ENCODE measurements at regions not wholly inside any gene's neighbourhood (a gene's known extent, or its start where the extent isn't known, plus 50 kb on each side); places are given as distances from the start of the nearest gene placed in this dataset.

GRCh38 chr2:129518937-129519336 is 460.5 kb upstream of the RAB6C start:
- TF ChIP-seq, protein P1, sequence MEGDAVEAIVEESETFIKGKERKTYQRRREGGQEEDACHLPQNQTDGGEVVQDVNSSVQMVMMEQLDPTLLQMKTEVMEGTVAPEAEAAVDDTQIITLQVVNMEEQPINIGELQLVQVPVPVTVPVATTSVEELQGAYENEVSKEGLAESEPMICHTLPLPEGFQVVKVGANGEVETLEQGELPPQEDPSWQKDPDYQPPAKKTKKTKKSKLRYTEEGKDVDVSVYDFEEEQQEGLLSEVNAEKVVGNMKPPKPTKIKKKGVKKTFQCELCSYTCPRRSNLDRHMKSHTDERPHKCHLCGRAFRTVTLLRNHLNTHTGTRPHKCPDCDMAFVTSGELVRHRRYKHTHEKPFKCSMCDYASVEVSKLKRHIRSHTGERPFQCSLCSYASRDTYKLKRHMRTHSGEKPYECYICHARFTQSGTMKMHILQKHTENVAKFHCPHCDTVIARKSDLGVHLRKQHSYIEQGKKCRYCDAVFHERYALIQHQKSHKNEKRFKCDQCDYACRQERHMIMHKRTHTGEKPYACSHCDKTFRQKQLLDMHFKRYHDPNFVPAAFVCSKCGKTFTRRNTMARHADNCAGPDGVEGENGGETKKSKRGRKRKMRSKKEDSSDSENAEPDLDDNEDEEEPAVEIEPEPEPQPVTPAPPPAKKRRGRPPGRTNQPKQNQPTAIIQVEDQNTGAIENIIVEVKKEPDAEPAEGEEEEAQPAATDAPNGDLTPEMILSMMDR (conservative IDR thresholded peaks at IDR 0.05; ENCODE audit: low read depth, low read length) = no peak
- TF ChIP-seq EZH2 (IDR thresholded peaks at IDR 0.05; ENCODE audit: borderline replicate concordance, low read depth, low read length, poor library complexity, severe bottlenecking) = no peak

Data from A673 (cell line).